WTC11 (cell line): ENCODE measurements at regions not wholly inside any gene's neighbourhood (a gene's known extent, or its start where the extent isn't known, plus 50 kb on each side); places are given as distances from the start of the nearest gene placed in this dataset.

Experiments
- TF ChIP-seq, protein P1 (sequence below): fragments of 200-600 bp; IDR thresholded peaks from 2 replicates; pipeline ENCODE4 v1.8.0; 2022; ENCODE audit warnings: antibody characterized with exemption
- TF ChIP-seq, protein P2 (sequence below): sonication (generic); formaldehyde crosslinking; IDR thresholded peaks from 2 replicates; pipeline ENCODE4 v1.8.0; 2023; ENCODE audit warnings: missing genetic modification reagents

DNA sequence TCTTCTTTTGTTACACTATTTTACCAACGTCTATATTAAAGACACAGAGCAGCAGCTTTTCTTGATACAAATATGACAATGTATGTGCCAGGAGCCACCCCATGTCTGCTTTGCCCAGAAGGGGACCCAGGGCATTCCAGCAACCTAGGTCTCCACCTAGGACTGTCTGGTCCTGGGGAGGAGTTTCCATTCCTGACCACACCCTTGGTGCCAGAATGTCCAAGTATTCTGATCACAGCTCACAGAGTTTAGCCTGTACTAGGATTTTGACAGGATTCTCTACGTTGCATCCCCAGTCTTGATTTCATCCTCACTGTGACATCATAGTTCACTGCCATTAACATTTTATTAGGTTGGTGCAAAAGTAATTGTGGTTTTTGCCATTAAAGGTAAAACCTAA is 224.7 kb downstream of the SREK1 start:
- TF ChIP-seq, protein P1, sequence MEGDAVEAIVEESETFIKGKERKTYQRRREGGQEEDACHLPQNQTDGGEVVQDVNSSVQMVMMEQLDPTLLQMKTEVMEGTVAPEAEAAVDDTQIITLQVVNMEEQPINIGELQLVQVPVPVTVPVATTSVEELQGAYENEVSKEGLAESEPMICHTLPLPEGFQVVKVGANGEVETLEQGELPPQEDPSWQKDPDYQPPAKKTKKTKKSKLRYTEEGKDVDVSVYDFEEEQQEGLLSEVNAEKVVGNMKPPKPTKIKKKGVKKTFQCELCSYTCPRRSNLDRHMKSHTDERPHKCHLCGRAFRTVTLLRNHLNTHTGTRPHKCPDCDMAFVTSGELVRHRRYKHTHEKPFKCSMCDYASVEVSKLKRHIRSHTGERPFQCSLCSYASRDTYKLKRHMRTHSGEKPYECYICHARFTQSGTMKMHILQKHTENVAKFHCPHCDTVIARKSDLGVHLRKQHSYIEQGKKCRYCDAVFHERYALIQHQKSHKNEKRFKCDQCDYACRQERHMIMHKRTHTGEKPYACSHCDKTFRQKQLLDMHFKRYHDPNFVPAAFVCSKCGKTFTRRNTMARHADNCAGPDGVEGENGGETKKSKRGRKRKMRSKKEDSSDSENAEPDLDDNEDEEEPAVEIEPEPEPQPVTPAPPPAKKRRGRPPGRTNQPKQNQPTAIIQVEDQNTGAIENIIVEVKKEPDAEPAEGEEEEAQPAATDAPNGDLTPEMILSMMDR: no peak
- TF ChIP-seq, protein P2, sequence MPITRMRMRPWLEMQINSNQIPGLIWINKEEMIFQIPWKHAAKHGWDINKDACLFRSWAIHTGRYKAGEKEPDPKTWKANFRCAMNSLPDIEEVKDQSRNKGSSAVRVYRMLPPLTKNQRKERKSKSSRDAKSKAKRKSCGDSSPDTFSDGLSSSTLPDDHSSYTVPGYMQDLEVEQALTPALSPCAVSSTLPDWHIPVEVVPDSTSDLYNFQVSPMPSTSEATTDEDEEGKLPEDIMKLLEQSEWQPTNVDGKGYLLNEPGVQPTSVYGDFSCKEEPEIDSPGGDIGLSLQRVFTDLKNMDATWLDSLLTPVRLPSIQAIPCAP (CRISPR knock-in tag): no peak
